H1 (cell line): ENCODE measurements at regions not wholly inside any gene's neighbourhood (a gene's known extent, or its start where the extent isn't known, plus 50 kb on each side); places are given as distances from the start of the nearest gene placed in this dataset.

Experiments
- CTCF ChIA-PET: fragments of 300-600 bp; sonication (Branson Sonifier 250); formaldehyde crosslinking; loops from one replicate; lab custom pipeline; 2021; ENCODE audit not compliant: partially characterized antibody; lab: Charles Lee
- POLR2A ChIA-PET: fragments of 300-600 bp; sonication (Branson Sonifier 250); formaldehyde crosslinking; loops from one replicate; lab custom pipeline; 2021; ENCODE audit warnings: inconsistent platforms; ENCODE audit not compliant: partially characterized antibody; lab: Charles Lee
- DNase-seq, 2 experiments: peaks; one replicate each; pipeline versions ENCODE4 v3.0.0 to v3.0.0-alpha.2; 2010 to 2022; ENCODE audit warnings: low spot score in 2 of 2, low read depth in 1 of 2, mixed read lengths in 1 of 2
- FAIRE-seq: peaks from 2 replicates; lab custom pipeline; 2011; peaks lifted over from hg19 to GRCh38; lab: Jason Lieb, UNC
- H2AFZ ChIP-seq: 2 replicates; pipeline ENCODE4 v1.8.1; 2012; ENCODE audit warnings: low read length, inconsistent platforms
- H2AK5ac ChIP-seq: 2 replicates; pipeline ENCODE4 v1.6.1; 2013; ENCODE audit warnings: low read depth, low read length
- H2BK120ac ChIP-seq: replicated peaks from 2 replicates; pipeline ENCODE3; 2013; ENCODE audit warnings: low read depth, low read length, inconsistent platforms
- H2BK12ac ChIP-seq: 2 replicates; pipeline ENCODE4 v1.6.1; 2013; ENCODE audit warnings: low read depth, low read length
- H2BK15ac ChIP-seq: 2 replicates; pipeline ENCODE4 v1.6.1; 2013; ENCODE audit warnings: low read length
- H2BK20ac ChIP-seq: 2 replicates; pipeline ENCODE4 v1.6.1; 2013; ENCODE audit warnings: low read length
- H2BK5ac ChIP-seq: 2 replicates; pipeline ENCODE4 v1.6.1; 2013; ENCODE audit warnings: low read depth, low read length
- H3K14ac ChIP-seq: 2 replicates; pipeline ENCODE4 v1.6.1; 2013; ENCODE audit warnings: inconsistent platforms; ENCODE audit not compliant: insufficient read length
- H3K18ac ChIP-seq: 2 replicates; pipeline ENCODE4 v1.6.1; 2013; ENCODE audit warnings: low read length; ENCODE audit errors: extremely low read depth
- H3K23ac ChIP-seq: 2 replicates; pipeline ENCODE4 v1.6.1; 2013; ENCODE audit warnings: inconsistent platforms; ENCODE audit not compliant: insufficient read length
- H3K23me2 ChIP-seq: 2 replicates; pipeline ENCODE4 v1.6.1; 2013; ENCODE audit warnings: low read depth, low read length
- H3K27ac ChIP-seq: 2 replicates; pipeline ENCODE4 v1.6.1; 2011; ENCODE audit warnings: low read depth, low read length, inconsistent platforms
- H3K27me3 ChIP-seq, 4 experiments: replicated peaks in 1 of 4; 1 replicate in 1 of 4; 2 replicates in 3 of 4; pipeline versions ENCODE4 v1.6.1 to v1.8.1; 2011 to 2013; ENCODE audit warnings: low read length in 3 of 4, mild to moderate bottlenecking in 3 of 4, inconsistent platforms in 2 of 4, mixed read lengths in 2 of 4, moderate library complexity in 1 of 4; ENCODE audit not compliant: control insufficient read depth in 3 of 4, insufficient read depth in 3 of 4; ENCODE audit errors: extremely low read depth in 1 of 4
- H3K36me3 ChIP-seq, 4 experiments: 2 replicates each; pipeline versions ENCODE4 v1.6.1 to v1.8.1; 2011 to 2013; ENCODE audit warnings: mild to moderate bottlenecking in 4 of 4, low read length in 3 of 4, moderate library complexity in 2 of 4, control low read depth in 1 of 4, inconsistent platforms in 1 of 4; ENCODE audit not compliant: insufficient read depth in 4 of 4, control insufficient read depth in 2 of 4
- H3K4ac ChIP-seq: replicated peaks from 2 replicates; pipeline ENCODE3; 2013; ENCODE audit warnings: low read length, low read depth, mixed read lengths, inconsistent platforms; ENCODE audit not compliant: insufficient read length
- H3K4me1 ChIP-seq, 4 experiments: replicated peaks in 1 of 4; 1 replicate in 1 of 4; 2 replicates in 3 of 4; pipeline versions ENCODE4 v1.6.1 to v1.8.1; 2011 to 2013; ENCODE audit warnings: low read length in 3 of 4, inconsistent platforms in 2 of 4, mixed read lengths in 1 of 4; ENCODE audit not compliant: insufficient read depth in 4 of 4, control insufficient read depth in 3 of 4
- H3K4me2 ChIP-seq, 2 experiments: 2 replicates each; pipeline versions ENCODE4 v1.6.1 to v1.8.1; 2011 to 2013; ENCODE audit warnings: low read depth in 2 of 2, low read length in 2 of 2, control low read depth in 1 of 2, inconsistent platforms in 1 of 2, mild to moderate bottlenecking in 1 of 2; ENCODE audit not compliant: insufficient read depth in 1 of 2
- H3K4me3 ChIP-seq, 4 experiments: fragments of 200-600, 300-600 bp in 1 of 4; sonication (generic), shearing (Covaris generic), sonication (Bioruptor Twin) in 1 of 4; 2 replicates each; pipeline versions ENCODE4 v1.5.1 to v1.8.1; 2011 to 2016; ENCODE audit warnings: low read length in 4 of 4, low read depth in 3 of 4, control low read depth in 2 of 4, inconsistent platforms in 2 of 4, mild to moderate bottlenecking in 2 of 4, mixed read lengths in 1 of 4, moderate library complexity in 1 of 4; ENCODE audit not compliant: insufficient read depth in 2 of 4; ENCODE audit errors: extremely low read depth in 1 of 4
- H3K56ac ChIP-seq: replicated peaks from 2 replicates; pipeline ENCODE3; 2013; ENCODE audit warnings: low read depth, mild to moderate bottlenecking, mixed read lengths, low read length, inconsistent platforms; ENCODE audit not compliant: insufficient read length
- H3K79me1 ChIP-seq: 2 replicates; pipeline ENCODE4 v1.6.1; 2013; ENCODE audit warnings: low read depth, low read length, control low read depth
- H3K79me2 ChIP-seq, 2 experiments: 2 replicates each; pipeline versions ENCODE4 v1.6.1 to v1.8.1; 2012 to 2013; ENCODE audit warnings: low read length in 2 of 2, mild to moderate bottlenecking in 2 of 2, inconsistent platforms in 1 of 2; ENCODE audit not compliant: insufficient read depth in 2 of 2, control insufficient read depth in 1 of 2
- H3K9ac ChIP-seq, 4 experiments: replicated peaks in 1 of 4; 1 replicate in 1 of 4; 2 replicates in 3 of 4; pipeline versions ENCODE4 v1.6.1 to v1.8.1; 2011 to 2013; ENCODE audit warnings: low read depth in 3 of 4, low read length in 3 of 4, control low read depth in 2 of 4, mild to moderate bottlenecking in 2 of 4, moderate library complexity in 2 of 4, inconsistent platforms in 1 of 4; ENCODE audit errors: extremely low read depth in 1 of 4
- H3K9me3 ChIP-seq, 2 experiments: 2 replicates each; pipeline versions ENCODE4 v1.6.1 to v1.8.1; 2012 to 2013; ENCODE audit warnings: mild to moderate bottlenecking in 2 of 2, moderate library complexity in 2 of 2, control low read depth in 1 of 2, inconsistent platforms in 1 of 2, low read depth in 1 of 2, low read length in 1 of 2, mixed read lengths in 1 of 2; ENCODE audit not compliant: insufficient read depth in 2 of 2
- H4K20me1 ChIP-seq, 2 experiments: replicated peaks in 1 of 2; 2 replicates each; pipeline versions ENCODE3 to v1.8.1; 2011 to 2013; ENCODE audit warnings: inconsistent platforms in 2 of 2, low read length in 2 of 2, mild to moderate bottlenecking in 1 of 2; ENCODE audit not compliant: insufficient read depth in 2 of 2, control insufficient read depth in 1 of 2
- H4K5ac ChIP-seq: 2 replicates; pipeline ENCODE4 v1.6.1; 2013; ENCODE audit warnings: low read length, low read depth, mixed read lengths, inconsistent platforms; ENCODE audit not compliant: insufficient read length
- H4K8ac ChIP-seq: 2 replicates; pipeline ENCODE4 v1.8.0; 2013; ENCODE audit warnings: mild to moderate bottlenecking, moderate library complexity, low read length, inconsistent platforms; ENCODE audit not compliant: insufficient read depth; ENCODE audit errors: extremely low read depth
- H4K91ac ChIP-seq: replicated peaks from 2 replicates; pipeline ENCODE3; 2013; ENCODE audit warnings: low read length, mixed read lengths, inconsistent platforms; ENCODE audit not compliant: insufficient read length
- CHD1 ChIP-seq: IDR thresholded peaks from 2 replicates; pipeline ENCODE4 v1.6.1; 2012; ENCODE audit warnings: low read depth, low read length, improper control_type of control experiment
- KDM5A ChIP-seq: fragments of 200-600 bp; IDR thresholded peaks from 2 replicates; pipeline ENCODE4 v1.7.1; 2012; ENCODE audit warnings: mild to moderate bottlenecking, low read length, inconsistent platforms, mixed read lengths
- WGBS, 2 experiments: shearing (Covaris generic) in 1 of 2; methylation state at CpG; one replicate each; pipeline versions ENCODE4 v1.1.6 to v1.1.7; 2013 to 2015; ENCODE audit warnings: low lambda C conversion rate in 2 of 2, mixed read lengths in 2 of 2, inconsistent platforms in 1 of 2, low coverage in 1 of 2, missing lambda C conversion rate in 1 of 2; ENCODE audit not compliant: insufficient replicate concordance in 2 of 2, insufficient coverage in 1 of 2, insufficient read length in 1 of 2; ENCODE audit errors: extremely low coverage in 1 of 2, missing lambda C conversion rate in 1 of 2; 5-methylcytosine and 5-hydroxymethylcytosine counted together

GRCh38 chr2:147525819-147526489 lies 318.9 kb upstream of the ACVR2A start:
- Histone ChIP-seq H3K56ac (no peak overlapping the region), H3K9me3 (peaks cover 0 to 4% of the 10 kb centered on the region in 2 experiments; a peak in 1 of 4 replicates), H3K4me2 (no peak overlapping the region), H3K79me1 (no peaks in the 10 kb centered on the region), H3K23ac (no peak overlapping the region), H3K9ac (no peak overlapping the region), H3K36me3 (no peaks in the 10 kb centered on the region), H4K5ac (peak overlapping the region; percentile 51), H3K79me2 (no peaks in the 10 kb centered on the region), H2BK15ac (no peak overlapping the region), H2AFZ (peak overlapping the region; percentile 54; the same call in 1 of the 2 replicates), H3K18ac (no peak overlapping the region), H3K27me3 (no peaks in the 10 kb centered on the region), H3K27ac (no peak overlapping the region), H2BK120ac (no peak overlapping the region), H4K20me1 (no peaks in the 10 kb centered on the region), H2BK5ac (no peak overlapping the region), H3K23me2 (no peaks in the 10 kb centered on the region; the same call in 1 of the 2 replicates), H4K8ac (no peak overlapping the region), H3K14ac (no peak overlapping the region), H3K4ac (no peak overlapping the region), H4K91ac (peak overlapping the region; percentile 50), H3K4me1 (no peaks in the 10 kb centered on the region), H2BK12ac (no peak overlapping the region), H3K4me3 (no peak overlapping the region), H2BK20ac (no peak overlapping the region), H2AK5ac (no peak overlapping the region)
- CTCF ChIA-PET = no interaction called here
- no peak for DNase-seq
- POLR2A ChIA-PET = no interaction called here
- 82% methylated on average over 3 of the region's 3 CpGs; no CpG with 5 or more reads in 1 of the 2 experiments for WGBS, 2 experiments
- no peak for FAIRE-seq
- TF ChIP-seq CHD1 (no peak), KDM5A (no peak)
